Left ventricle myocardium inferior (tissue), 1 donor: ENCODE measurements at regions not wholly inside any gene's neighbourhood (a gene's known extent, or its start where the extent isn't known, plus 50 kb on each side); places are given as distances from the start of the nearest gene placed in this dataset.

Experiments
- DNase-seq: peaks from one replicate; pipeline ENCODE4 v3.0.0-alpha.2; 2020
- H3K27ac ChIP-seq: fragments of 200-600 bp; replicated peaks from 2 replicates; pipeline ENCODE4 v1.8.0; 2021
- H3K27me3 ChIP-seq: fragments of 200-600 bp; 2 replicates; pipeline ENCODE4 v1.8.0; 2021; ENCODE audit warnings: low read depth
- H3K36me3 ChIP-seq: fragments of 200-600 bp; 2 replicates; pipeline ENCODE4 v1.8.0; 2021
- H3K4me1 ChIP-seq: fragments of 200-600 bp; 2 replicates; pipeline ENCODE4 v1.8.0; 2021
- H3K4me3 ChIP-seq: fragments of 200-600 bp; 2 replicates; pipeline ENCODE4 v1.8.0; 2021; ENCODE audit warnings: mild to moderate bottlenecking, moderate library complexity
- H3K9me3 ChIP-seq: fragments of 200-600 bp; replicated peaks from 2 replicates; pipeline ENCODE4 v1.8.0; 2021
- intact Hi-C: fragments of 100-400 bp; cut with micrococcal nuclease; formaldehyde crosslinking; loops from one replicate; pipeline ENCODE4 v1.11.0; 2022
- TF ChIP-seq, protein P1 (sequence below): fragments of 200-600 bp; IDR thresholded peaks from 2 replicates; pipeline ENCODE4 v1.8.0; 2021; ENCODE audit warnings: antibody characterized with exemption, mild to moderate bottlenecking, borderline replicate concordance
- donor health status: DM: no; HTN: yes; CAD: no; lungs with severe emphysema.

- TF ChIP-seq, protein P1, sequence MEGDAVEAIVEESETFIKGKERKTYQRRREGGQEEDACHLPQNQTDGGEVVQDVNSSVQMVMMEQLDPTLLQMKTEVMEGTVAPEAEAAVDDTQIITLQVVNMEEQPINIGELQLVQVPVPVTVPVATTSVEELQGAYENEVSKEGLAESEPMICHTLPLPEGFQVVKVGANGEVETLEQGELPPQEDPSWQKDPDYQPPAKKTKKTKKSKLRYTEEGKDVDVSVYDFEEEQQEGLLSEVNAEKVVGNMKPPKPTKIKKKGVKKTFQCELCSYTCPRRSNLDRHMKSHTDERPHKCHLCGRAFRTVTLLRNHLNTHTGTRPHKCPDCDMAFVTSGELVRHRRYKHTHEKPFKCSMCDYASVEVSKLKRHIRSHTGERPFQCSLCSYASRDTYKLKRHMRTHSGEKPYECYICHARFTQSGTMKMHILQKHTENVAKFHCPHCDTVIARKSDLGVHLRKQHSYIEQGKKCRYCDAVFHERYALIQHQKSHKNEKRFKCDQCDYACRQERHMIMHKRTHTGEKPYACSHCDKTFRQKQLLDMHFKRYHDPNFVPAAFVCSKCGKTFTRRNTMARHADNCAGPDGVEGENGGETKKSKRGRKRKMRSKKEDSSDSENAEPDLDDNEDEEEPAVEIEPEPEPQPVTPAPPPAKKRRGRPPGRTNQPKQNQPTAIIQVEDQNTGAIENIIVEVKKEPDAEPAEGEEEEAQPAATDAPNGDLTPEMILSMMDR = no peak
- Histone ChIP-seq H3K4me1 (no peaks in the 10 kb centered on the region), H3K36me3 (no peaks in the 10 kb centered on the region), H3K9me3 (no peaks in the 10 kb centered on the region), H3K27ac (no peak overlapping the region), H3K4me3 (no peak overlapping the region), H3K27me3 (no peaks in the 10 kb centered on the region)
- intact Hi-C loops = no loop called here
- DNase-seq = no peak
Measured at GRCh38 chr13:34803756-34804155, 138.3 kb upstream of the NBEA start.

DNA sequence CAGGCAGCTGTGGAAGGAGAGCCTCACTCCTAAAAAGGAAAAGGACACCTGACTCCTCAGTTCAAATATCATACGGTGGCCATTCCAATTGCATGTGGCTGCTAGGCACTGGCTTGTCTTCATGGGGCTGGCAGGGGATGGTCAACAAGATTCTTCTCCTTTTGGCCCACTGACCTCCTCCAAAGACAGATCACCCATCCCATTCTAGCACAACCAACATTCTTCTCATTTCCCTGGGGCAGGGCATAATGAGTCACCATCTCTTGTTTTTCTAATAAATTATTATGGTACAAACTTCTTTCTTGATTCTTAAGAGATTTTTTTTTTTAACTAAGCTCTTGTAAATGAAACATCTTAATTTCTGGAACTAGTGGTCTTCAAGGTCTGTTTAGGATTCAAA is 136.7 kb upstream of the NBEA start:
- Histone ChIP-seq H3K27ac (no peak overlapping the region), H3K9me3 (no peaks in the 10 kb centered on the region), H3K27me3 (no peaks in the 10 kb centered on the region), H3K4me3 (no peak overlapping the region), H3K36me3 (no peaks in the 10 kb centered on the region), H3K4me1 (no peaks in the 10 kb centered on the region)
- TF ChIP-seq, protein P1 = no peak
- DNase-seq = no peak
- intact Hi-C loops = no loop called here

DNA sequence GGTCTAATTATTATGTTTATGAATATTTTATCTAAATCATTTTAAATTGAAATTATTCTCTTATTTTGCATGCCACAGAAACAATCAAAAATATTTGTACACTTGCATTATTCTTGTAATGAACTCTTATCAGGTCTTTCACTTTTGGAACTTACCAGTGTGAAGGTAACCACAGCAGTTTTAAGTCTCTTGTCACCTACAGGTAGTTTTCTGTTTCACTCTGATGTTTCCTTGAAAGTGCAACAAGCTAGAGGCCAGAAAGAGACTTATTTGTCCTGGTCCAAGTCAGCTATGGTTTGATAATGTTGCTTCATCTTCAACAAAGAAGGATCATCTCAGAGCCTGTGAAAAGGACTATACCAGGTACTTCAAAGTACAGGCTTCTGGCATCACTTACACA is 133.4 kb upstream of the NBEA start:
- no peaks in the 10 kb centered on the region for H3K36me3 ChIP-seq
- intact Hi-C loops = no loop called here
- TF ChIP-seq, protein P1 = no peak

GRCh38 chr13:34810996-34811395 is 131.1 kb upstream of the NBEA start:
- Histone ChIP-seq H3K36me3 (no peaks in the 10 kb centered on the region), H3K27me3 (no peaks in the 10 kb centered on the region), H3K27ac (no peak overlapping the region), H3K9me3 (peaks cover 25% of the 10 kb centered on the region), H3K4me1 (peaks cover 2% of the 10 kb centered on the region), H3K4me3 (no peak overlapping the region)
- TF ChIP-seq, protein P1 = no peak
- intact Hi-C loops = no loop called here
- no peak for DNase-seq

More for the DNA sequence above, 133.4 kb upstream of the NBEA start:
- Histone ChIP-seq H3K9me3 (peaks cover 25% of the 10 kb centered on the region), H3K27me3 (no peaks in the 10 kb centered on the region), H3K4me1 (no peaks in the 10 kb centered on the region), H3K27ac (no peak overlapping the region), H3K4me3 (no peak overlapping the region)
- DNase-seq = no peak

- Histone ChIP-seq H3K9me3 (peaks cover 25% of the 10 kb centered on the region), H3K27me3 (no peaks in the 10 kb centered on the region), H3K27ac (no peak overlapping the region), H3K4me1 (peaks cover 16% of the 10 kb centered on the region), H3K36me3 (no peaks in the 10 kb centered on the region), H3K4me3 (no peak overlapping the region)
- DNase-seq = no peak
- TF ChIP-seq, protein P1 = no peak
- intact Hi-C loops = no loop called here
Measured at GRCh38 chr13:34815526-34815925, 126.5 kb upstream of the NBEA start.
